ENCODE measurements at regions not wholly inside any gene's neighbourhood (a gene's known extent, or its start where the extent isn't known, plus 50 kb on each side); places are given as distances from the start of the nearest gene placed in this dataset.

GRCh38 chr11:70732881-70733196 is 334.5 kb downstream of the CTTN start:
- TF ChIP-seq CTCF (IDR thresholded peaks at IDR 0.05; ENCODE audit: low read depth, low read length) (no peak), MAX (IDR thresholded peaks at IDR 0.05; ENCODE audit: low read depth, low read length) (no peak)

All from NB4 (cell line).